A549 (cell line): ENCODE measurements at regions not wholly inside any gene's neighbourhood (a gene's known extent, or its start where the extent isn't known, plus 50 kb on each side); places are given as distances from the start of the nearest gene placed in this dataset.
"Not testable (repeated sequence)": the region's sequence is repeated elsewhere in the genome, so short reads cannot be mapped to it uniquely, and the experiment has no call there.

Source experiments
- ATAC-seq, 2 experiments: fragments of 200-7000 bp in 1 of 2; fragments of >200 bp in 1 of 2; cut with Nextera tagmentation in 1 of 2; cut with Tn5 transposase in 1 of 2; 3 replicates each; pipeline versions ENCODE4 v1.8.0 to v1.9.1; 2018 to 2020; ENCODE audit warnings: mild to moderate bottlenecking in 1 of 2, moderate library complexity in 1 of 2
- CTCF ChIA-PET: fragments of 300-600 bp; sonication (Branson Sonifier 250); formaldehyde crosslinking; extraction: SDS; loops from one replicate; lab custom pipeline; 2021; ENCODE audit warnings: antibody characterized with exemption, inconsistent platforms; lab: Yijun Ruan, JAX
- POLR2A ChIA-PET: fragments of 350-600 bp; formaldehyde crosslinking; extraction: SDS; loops from one replicate; lab custom pipeline; 2021; ENCODE audit warnings: antibody characterized with exemption, inconsistent platforms; lab: Yijun Ruan, JAX
- DNase-seq, 2 experiments: peaks; one replicate each; pipeline versions ENCODE4 v3.0.0 to v3.0.0-alpha.2; 2011 to 2016; ENCODE audit warnings: low read depth in 1 of 2, low spot score in 1 of 2
- FAIRE-seq: peaks from 2 replicates; lab custom pipeline; 2011; peaks lifted over from hg19 to GRCh38; lab: Jason Lieb, UNC
- H3K27ac ChIP-seq, 2 experiments: fragments of >200 bp; sonication (Bioruptor Twin); formaldehyde crosslinking; 3 replicates each; pipeline ENCODE4 v1.5.1; 2016 to 2017
- H3K4me1 ChIP-seq: fragments of >200 bp; sonication (Bioruptor Twin); formaldehyde crosslinking; 3 replicates; pipeline ENCODE4 v1.6.1; 2016
- H3K4me2 ChIP-seq: fragments of >200 bp; sonication (Bioruptor Twin); formaldehyde crosslinking; 3 replicates; pipeline ENCODE4 v1.6.1; 2016
- H3K4me3 ChIP-seq: fragments of >200 bp; sonication (Bioruptor Twin); formaldehyde crosslinking; 3 replicates; pipeline ENCODE4 v1.5.1; 2016
- H3K9me3 ChIP-seq: fragments of >200 bp; sonication (Bioruptor Twin); formaldehyde crosslinking; 3 replicates; pipeline ENCODE4 v1.6.1; 2016
- BHLHE40 ChIP-seq: IDR thresholded peaks from 2 replicates; pipeline ENCODE4 v1.6.1; 2012; ENCODE audit warnings: low read depth, low read length, inconsistent platforms
- CBX2 ChIP-seq: fragments of 200-600 bp; sonication (generic); IDR thresholded peaks from 2 replicates; pipeline ENCODE4 v1.6.1; 2016; ENCODE audit warnings: low read depth, mild to moderate bottlenecking, borderline replicate concordance
- CEBPB ChIP-seq, 2 experiments: fragments of >200 bp in 1 of 2; sonication (Bioruptor Twin) in 1 of 2; formaldehyde crosslinking in 1 of 2; IDR thresholded peaks; 2 replicates each; pipeline ENCODE4 v1.6.1; 2012 to 2016
- CHD2 ChIP-seq: fragments of 150-350 bp; IDR thresholded peaks from 2 replicates; pipeline ENCODE4 v1.6.1; 2014; ENCODE audit warnings: low read length; ENCODE audit not compliant: partially characterized antibody
- E2F6 ChIP-seq: IDR thresholded peaks from 2 replicates; pipeline ENCODE4 v1.6.1; 2012; ENCODE audit warnings: low read depth, borderline replicate concordance
- ESRRA ChIP-seq: fragments of 150-350 bp; IDR thresholded peaks from 2 replicates; pipeline ENCODE4 v1.6.1; 2014; ENCODE audit warnings: mild to moderate bottlenecking, low read length, borderline replicate concordance
- FOSB ChIP-seq: fragments of 250-450 bp; sonication (Bioruptor Pico); IDR thresholded peaks from 2 replicates; pipeline ENCODE4 v1.5.0; 2020; ENCODE audit warnings: mild to moderate bottlenecking, moderate library complexity
- FOXS1 ChIP-seq: fragments of 250-450 bp; sonication (Bioruptor Pico); IDR thresholded peaks from 2 replicates; pipeline ENCODE4 v1.5.0; 2020; ENCODE audit warnings: mild to moderate bottlenecking, moderate library complexity
- GATA3 ChIP-seq: IDR thresholded peaks from 2 replicates; pipeline ENCODE4 v1.6.1; 2012; ENCODE audit warnings: borderline replicate concordance
- HDAC2 ChIP-seq: fragments of 200-600 bp; sonication (generic); IDR thresholded peaks from 2 replicates; pipeline ENCODE4 v1.6.1; 2016
- HEYL ChIP-seq: fragments of 250-450 bp; sonication (Bioruptor Pico); IDR thresholded peaks from 2 replicates; pipeline ENCODE4 v1.8.0; 2021; ENCODE audit warnings: mild to moderate bottlenecking, moderate library complexity
- HOXB13 ChIP-seq: fragments of 250-450 bp; sonication (Bioruptor Pico); IDR thresholded peaks from 2 replicates; pipeline ENCODE4 v1.5.0; 2020; ENCODE audit warnings: low read depth, mild to moderate bottlenecking, moderate library complexity
- HOXB5 ChIP-seq: fragments of 250-450 bp; sonication (Bioruptor Pico); IDR thresholded peaks from 2 replicates; pipeline ENCODE4 v1.5.0; 2020; ENCODE audit warnings: mild to moderate bottlenecking, moderate library complexity
- JUN ChIP-seq, 2 experiments: fragments of >200 bp; sonication (Bioruptor Twin); formaldehyde crosslinking; IDR thresholded peaks; 2 replicates in 1 of 2; 3 replicates in 1 of 2; pipeline ENCODE4 v1.6.1; 2016 to 2017
- JUNB ChIP-seq: fragments of >200 bp; sonication (Bioruptor Twin); formaldehyde crosslinking; IDR thresholded peaks from 2 replicates; pipeline ENCODE4 v1.6.1; 2016
- NFE2L2 ChIP-seq: fragments of 150-350 bp; conservative IDR thresholded peaks from 2 replicates; pipeline ENCODE4 v1.6.1; 2014; ENCODE audit warnings: low read length
- NPAS2 ChIP-seq: fragments of 250-450 bp; sonication (Bioruptor Pico); IDR thresholded peaks from 2 replicates; pipeline ENCODE4 v1.8.0; 2022; ENCODE audit warnings: mild to moderate bottlenecking, moderate library complexity, borderline replicate concordance
- PBX3 ChIP-seq: IDR thresholded peaks from 2 replicates; pipeline ENCODE4 v1.6.1; 2012
- POLR2AphosphoS2 ChIP-seq: conservative IDR thresholded peaks from 2 replicates; pipeline ENCODE4 v1.6.1; 2012; ENCODE audit warnings: low read length, improper control_type of control experiment, inconsistent platforms
- RAD21 ChIP-seq, 2 experiments: fragments of >200 bp in 1 of 2; sonication (Bioruptor Twin) in 1 of 2; formaldehyde crosslinking in 1 of 2; IDR thresholded peaks in 1 of 2; conservative IDR thresholded peaks in 1 of 2; 2 replicates in 1 of 2; 3 replicates in 1 of 2; pipeline ENCODE4 v1.6.1; 2012 to 2018; ENCODE audit warnings: inconsistent platforms in 1 of 2
- SMC3 ChIP-seq: fragments of >200 bp; sonication (Bioruptor Twin); formaldehyde crosslinking; IDR thresholded peaks from 3 replicates; pipeline ENCODE4 v1.6.1; 2018; ENCODE audit warnings: inconsistent platforms
- WGBS: methylation state at CpG from one replicate; pipeline ENCODE4 v1.1.6; 2017; ENCODE audit errors: missing lambda C conversion rate; 5-methylcytosine and 5-hydroxymethylcytosine counted together
- TF ChIP-seq, protein P1 (sequence below): fragments of >200 bp; sonication (Bioruptor Twin); formaldehyde crosslinking; IDR thresholded peaks from 2 replicates; pipeline ENCODE4 v1.6.1; 2016
- TF ChIP-seq, protein P2 (sequence below): fragments of 250-450 bp; sonication (Bioruptor Pico); IDR thresholded peaks from 2 replicates; pipeline ENCODE4 v1.5.0; 2021; ENCODE audit warnings: mild to moderate bottlenecking, moderate library complexity, borderline replicate concordance

DNA sequence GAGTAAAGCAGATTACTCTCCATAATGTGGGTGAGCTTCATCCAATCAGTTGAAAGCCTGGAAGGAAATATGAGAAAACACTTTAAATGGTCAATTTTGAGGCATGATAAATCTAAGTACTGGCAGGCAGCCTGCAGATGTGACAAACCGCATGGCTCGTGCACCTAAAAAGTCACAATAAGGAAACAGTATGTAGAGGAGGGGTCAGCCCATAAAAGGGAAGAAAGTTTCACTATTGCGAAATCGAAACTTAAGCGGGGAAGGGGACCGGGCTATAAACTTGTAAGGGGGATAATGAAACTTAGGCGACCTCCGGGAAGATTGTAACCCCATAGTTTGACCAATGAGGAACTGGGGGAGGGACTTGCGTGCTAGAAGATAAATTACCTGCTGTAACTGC is 109.8 kb downstream of the PLPPR4 start:
- 18% methylated on average over 9 of the region's 9 CpGs for WGBS
- POLR2A ChIA-PET: no interaction called here
- TF ChIP-seq ESRRA (no peak), CEBPB (IDR thresholded peaks at IDR 0.05) (peak in 1 of 2 experiments; percentile 24; a peak in 1 of 4 replicates)
- TF ChIP-seq, all 56 proteins: peak for 1
- FAIRE-seq (no peak), DNase-seq (no peak), ATAC-seq (no peak)
- Histone ChIP-seq H3K4me1 (no peaks in the 10 kb centered on the region), H3K4me3 (no peak overlapping the region), H3K27ac (no peak overlapping the region), H3K9me3 (no peaks in the 10 kb centered on the region), H3K4me2 (no peak overlapping the region)
- CTCF ChIA-PET: no interaction called here

DNA sequence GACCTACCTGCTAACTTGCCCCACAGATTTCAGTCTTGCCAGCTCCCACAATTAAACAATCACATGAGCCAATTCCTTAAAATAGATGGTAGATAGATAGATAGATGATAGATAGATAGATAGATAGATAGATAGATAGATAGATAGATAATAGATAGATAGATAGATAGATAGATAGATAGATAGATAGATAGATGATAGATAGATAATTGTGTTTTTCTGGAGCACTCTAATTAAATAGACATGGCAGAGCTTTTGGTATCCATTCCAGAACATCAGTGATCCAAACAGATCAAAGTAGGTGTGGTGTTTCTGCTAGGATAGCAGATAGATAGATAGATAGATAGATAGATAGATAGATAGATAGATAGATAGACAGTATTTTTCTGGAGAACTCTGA is 110.4 kb downstream of the PLPPR4 start:
- CTCF ChIA-PET: interaction anchor here (0.6 kb wide), 1 partner anchor 13 kb away, joined by 3 read pairs; no protein-coding TSS in a partner anchor
- ATAC-seq, POLR2A ChIA-PET: not testable (repeated sequence)

DNA sequence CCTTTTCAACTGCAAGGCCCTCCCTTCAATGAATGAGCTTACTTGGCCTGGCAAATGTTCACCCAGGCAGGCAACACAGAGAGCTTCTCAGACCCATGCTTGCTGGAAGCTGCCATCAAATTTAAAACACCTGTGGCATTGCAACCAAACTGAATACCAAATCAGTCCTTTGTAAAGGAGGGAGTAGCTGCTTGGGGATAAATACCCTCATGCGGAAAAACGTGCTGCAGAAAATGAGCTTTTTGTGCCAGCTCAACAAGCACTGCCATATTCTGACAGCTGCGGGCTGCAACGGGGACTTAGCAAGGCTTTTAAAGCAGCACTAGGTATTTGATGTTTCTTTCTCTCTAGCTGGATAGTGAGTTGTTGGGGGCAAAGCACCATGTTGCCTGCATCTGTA is 119.7 kb downstream of the PLPPR4 start:
- Histone ChIP-seq H3K9me3 (no peaks in the 10 kb centered on the region), H3K4me2 (no peak overlapping the region), H3K4me3 (no peak overlapping the region), H3K27ac (no peak overlapping the region), H3K4me1 (no peaks in the 10 kb centered on the region)
- TF ChIP-seq, protein P1, sequence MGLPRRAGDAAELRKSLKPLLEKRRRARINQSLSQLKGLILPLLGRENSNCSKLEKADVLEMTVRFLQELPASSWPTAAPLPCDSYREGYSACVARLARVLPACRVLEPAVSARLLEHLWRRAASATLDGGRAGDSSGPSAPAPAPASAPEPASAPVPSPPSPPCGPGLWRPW: no peak
- TF ChIP-seq CHD2 (no peak), PBX3 (no peak), ESRRA (no peak), E2F6 (no peak), FOSB (CRISPR knock-in tag) (no peak), NPAS2 (no peak), GATA3 (no peak), CBX2 (no peak), BHLHE40 (no peak), RAD21 (conservative IDR thresholded peaks at IDR 0.05 in 1 of 2, IDR thresholded peaks at IDR 0.05 in 1 of 2) (no peak)
- ChIA-PET CTCF (no interaction called here), POLR2A (no interaction called here)
- DNase-seq (no peak), FAIRE-seq (no peak), ATAC-seq (no peak)
- 21% methylated on average over 4 of the region's 4 CpGs for WGBS

More for the DNA sequence above, 110.4 kb downstream of the PLPPR4 start:
- not testable (repeated sequence) for H3K4me1 ChIP-seq, DNase-seq, H3K4me3 ChIP-seq, H3K27ac ChIP-seq, H3K9me3 ChIP-seq, FAIRE-seq, H3K4me2 ChIP-seq

DNA sequence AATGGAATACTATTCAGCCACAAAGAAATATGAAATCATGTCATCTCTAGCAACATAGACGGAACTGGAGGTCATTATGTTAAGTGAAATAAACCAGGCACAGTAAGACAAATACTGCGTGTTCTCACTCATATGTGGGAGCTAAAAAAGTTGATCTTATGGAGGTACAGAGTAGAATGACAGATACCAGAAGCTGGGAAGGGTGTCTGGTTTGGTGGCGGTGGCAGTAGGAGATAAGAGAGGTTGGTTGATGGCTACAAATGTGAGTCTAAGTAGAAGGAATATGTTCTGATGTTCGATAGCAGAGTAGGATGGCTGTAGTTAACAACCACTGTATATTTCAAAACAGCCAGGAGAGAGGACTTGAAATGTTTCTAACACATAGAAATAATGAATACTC is 121.6 kb downstream of the PLPPR4 start:
- FAIRE-seq: no peak
- 35% methylated on average over 4 of the region's 4 CpGs for WGBS
- CTCF ChIA-PET: no interaction called here
- H3K9me3 ChIP-seq: no peaks in the 10 kb centered on the region
- ATAC-seq: no peak
- no peak overlapping the region for H3K4me3 ChIP-seq
- TF ChIP-seq CHD2: no peak
- no peak for TF ChIP-seq FOXS1 (CRISPR knock-in tag)
- TF ChIP-seq, all 56 proteins: peak for 0
- no peak overlapping the region for H3K4me2 ChIP-seq
- POLR2A ChIA-PET: no interaction called here
- DNase-seq: no peak
- no peak overlapping the region for H3K27ac ChIP-seq
- no peaks in the 10 kb centered on the region for H3K4me1 ChIP-seq

DNA sequence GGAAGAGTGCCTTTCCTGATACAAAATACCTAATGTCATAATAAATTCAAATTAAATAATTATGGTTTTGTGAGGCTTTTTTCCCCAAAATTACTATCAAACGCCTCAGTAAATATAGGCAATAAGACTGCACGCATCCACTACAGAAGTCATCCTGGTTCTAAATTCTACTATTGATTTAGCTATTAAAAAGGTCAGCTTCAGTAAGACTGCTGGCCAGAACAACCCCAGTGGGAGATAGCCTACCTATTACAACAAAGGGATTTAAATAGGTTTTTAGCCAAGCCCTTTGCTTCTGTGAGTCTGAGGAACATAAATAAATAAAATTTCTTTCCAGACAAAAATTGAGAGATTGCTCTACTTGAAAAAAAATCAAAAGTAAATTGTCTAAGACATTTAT is 132.1 kb downstream of the PLPPR4 start:
- Histone ChIP-seq H3K4me1 (no peaks in the 10 kb centered on the region), H3K27ac (no peak overlapping the region), H3K4me3 (no peak overlapping the region), H3K4me2 (no peak overlapping the region), H3K9me3 (no peaks in the 10 kb centered on the region)
- FAIRE-seq (no peak), ATAC-seq (no peak), DNase-seq (no peak)
- CTCF ChIA-PET: no interaction called here
- no peak for TF ChIP-seq JUN (IDR thresholded peaks at IDR 0.05)
- no peak for TF ChIP-seq JUNB
- no peak for TF ChIP-seq SMC3
- TF ChIP-seq HDAC2: no peak
- TF ChIP-seq NFE2L2: no peak
- no peak for TF ChIP-seq HEYL (CRISPR knock-in tag)
- no peak for TF ChIP-seq FOSB (CRISPR knock-in tag)
- TF ChIP-seq PBX3: no peak
- TF ChIP-seq POLR2AphosphoS2: no peak
- no peak for TF ChIP-seq HOXB13 (CRISPR knock-in tag)
- TF ChIP-seq, protein P2, sequence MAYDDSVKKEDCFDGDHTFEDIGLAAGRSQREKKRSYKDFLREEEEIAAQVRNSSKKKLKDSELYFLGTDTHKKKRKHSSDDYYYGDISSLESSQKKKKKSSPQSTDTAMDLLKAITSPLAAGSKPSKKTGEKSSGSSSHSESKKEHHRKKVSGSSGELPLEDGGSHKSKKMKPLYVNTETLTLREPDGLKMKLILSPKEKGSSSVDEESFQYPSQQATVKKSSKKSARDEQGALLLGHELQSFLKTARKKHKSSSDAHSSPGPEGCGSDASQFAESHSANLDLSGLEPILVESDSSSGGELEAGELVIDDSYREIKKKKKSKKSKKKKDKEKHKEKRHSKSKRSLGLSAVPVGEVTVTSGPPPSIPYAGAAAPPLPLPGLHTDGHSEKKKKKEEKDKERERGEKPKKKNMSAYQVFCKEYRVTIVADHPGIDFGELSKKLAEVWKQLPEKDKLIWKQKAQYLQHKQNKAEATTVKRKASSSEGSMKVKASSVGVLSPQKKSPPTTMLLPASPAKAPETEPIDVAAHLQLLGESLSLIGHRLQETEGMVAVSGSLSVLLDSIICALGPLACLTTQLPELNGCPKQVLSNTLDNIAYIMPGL (CRISPR knock-in tag): no peak
- TF ChIP-seq NPAS2: no peak
- no peak for TF ChIP-seq HOXB5 (CRISPR knock-in tag)
- 20% methylated on average over 2 of the region's 2 CpGs for WGBS
- POLR2A ChIA-PET: no interaction called here
